Nephron (organoid): ENCODE measurements at regions not wholly inside any gene's neighbourhood (a gene's known extent, or its start where the extent isn't known, plus 50 kb on each side); places are given as distances from the start of the nearest gene placed in this dataset.
A peak's percentile ranks its signal among the peaks of the same experiment; 100 is the strongest.

Experiments used
- H3K27ac Mint-ChIP-seq, 3 experiments: 2 replicates each; pipeline ENCODE4 v1.8.0; 2020; ENCODE audit warnings: mixed read lengths in 3 of 3, mild to moderate bottlenecking in 2 of 3, moderate library complexity in 1 of 3
- H3K27me3 Mint-ChIP-seq: 2 replicates; pipeline ENCODE4 v1.8.0; 2021; ENCODE audit warnings: low read depth, mild to moderate bottlenecking, moderate library complexity, mixed read lengths
- H3K36me3 Mint-ChIP-seq: 2 replicates; pipeline ENCODE4 v1.8.0; 2020; ENCODE audit warnings: low read depth, mixed read lengths
- H3K4me1 Mint-ChIP-seq: 2 replicates; pipeline ENCODE4 v1.8.0; 2020; ENCODE audit warnings: mixed read lengths
- H3K4me3 Mint-ChIP-seq, 3 experiments: 2 replicates each; pipeline ENCODE4 v1.8.0; 2020; ENCODE audit warnings: mild to moderate bottlenecking in 3 of 3, mixed read lengths in 3 of 3, moderate library complexity in 2 of 3
- H3K9me3 Mint-ChIP-seq: 2 replicates; pipeline ENCODE4 v1.8.0; 2020; ENCODE audit warnings: mixed read lengths
- TF ChIP-seq, protein P1 (sequence below), 3 experiments: fragments of 200-600 bp; sonication (generic); IDR thresholded peaks; one replicate each; pipeline ENCODE4 v1.5.0; 2021; ENCODE audit warnings: antibody characterized with exemption in 3 of 3; ENCODE audit not compliant: unreplicated experiment in 3 of 3

DNA sequence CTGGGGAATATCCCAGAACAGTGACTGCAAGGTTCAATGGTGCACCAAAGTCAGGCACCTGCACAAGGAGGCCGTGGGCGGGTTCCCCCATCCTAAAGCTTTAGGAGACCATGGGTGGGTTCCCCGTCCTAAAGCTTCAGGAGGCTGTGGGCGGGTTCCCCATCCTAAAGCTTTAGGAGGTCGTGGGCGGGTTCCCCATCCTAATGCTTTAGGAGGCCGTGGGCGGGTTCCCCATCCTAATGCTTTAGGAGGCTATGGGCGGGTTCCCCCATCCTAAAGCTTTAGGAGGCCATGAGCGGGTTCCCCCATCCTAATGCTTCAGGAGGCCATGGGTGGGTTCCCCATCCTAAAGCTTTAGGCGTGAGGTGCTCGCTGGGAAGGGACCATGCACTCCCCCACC, 313.3 kb downstream of the FOXL1 start:
- Mint-ChIP-seq H3K27ac (no peak overlapping the region), H3K4me3 (no peak overlapping the region), H3K27me3 (peaks cover 63% of the 10 kb centered on the region), H3K36me3 (peaks cover 3% of the 10 kb centered on the region), H3K4me1 (peaks cover 60% of the 10 kb centered on the region), H3K9me3 (no peaks in the 10 kb centered on the region)
- TF ChIP-seq, protein P1, sequence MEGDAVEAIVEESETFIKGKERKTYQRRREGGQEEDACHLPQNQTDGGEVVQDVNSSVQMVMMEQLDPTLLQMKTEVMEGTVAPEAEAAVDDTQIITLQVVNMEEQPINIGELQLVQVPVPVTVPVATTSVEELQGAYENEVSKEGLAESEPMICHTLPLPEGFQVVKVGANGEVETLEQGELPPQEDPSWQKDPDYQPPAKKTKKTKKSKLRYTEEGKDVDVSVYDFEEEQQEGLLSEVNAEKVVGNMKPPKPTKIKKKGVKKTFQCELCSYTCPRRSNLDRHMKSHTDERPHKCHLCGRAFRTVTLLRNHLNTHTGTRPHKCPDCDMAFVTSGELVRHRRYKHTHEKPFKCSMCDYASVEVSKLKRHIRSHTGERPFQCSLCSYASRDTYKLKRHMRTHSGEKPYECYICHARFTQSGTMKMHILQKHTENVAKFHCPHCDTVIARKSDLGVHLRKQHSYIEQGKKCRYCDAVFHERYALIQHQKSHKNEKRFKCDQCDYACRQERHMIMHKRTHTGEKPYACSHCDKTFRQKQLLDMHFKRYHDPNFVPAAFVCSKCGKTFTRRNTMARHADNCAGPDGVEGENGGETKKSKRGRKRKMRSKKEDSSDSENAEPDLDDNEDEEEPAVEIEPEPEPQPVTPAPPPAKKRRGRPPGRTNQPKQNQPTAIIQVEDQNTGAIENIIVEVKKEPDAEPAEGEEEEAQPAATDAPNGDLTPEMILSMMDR (IDR thresholded peaks at IDR 0.05; ENCODE audit: unreplicated experiment in 3 of 3) = no peak

DNA sequence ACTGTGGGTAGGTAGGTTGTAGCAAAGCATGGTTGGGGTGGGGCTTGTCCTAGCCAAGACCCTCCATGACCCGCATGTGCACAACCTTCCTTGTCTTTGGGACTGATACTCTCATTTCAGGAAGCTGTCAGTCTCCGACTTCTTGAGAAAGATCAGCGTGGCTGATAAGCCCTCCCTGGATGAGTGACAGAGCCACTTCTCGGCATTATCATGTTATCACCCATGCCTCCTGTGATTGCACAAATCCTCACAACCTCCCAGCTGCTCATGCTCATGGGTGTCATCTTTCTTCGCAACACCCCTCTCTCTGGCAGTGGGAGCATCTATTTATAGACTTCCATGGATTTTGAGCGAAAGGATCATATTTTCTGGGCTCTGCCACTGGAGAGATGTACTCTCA, 314.2 kb downstream of the FOXL1 start:
- Mint-ChIP-seq H3K9me3 (no peaks in the 10 kb centered on the region), H3K4me3 (peak overlapping the region in 1 of 3 experiments; percentile 39), H3K36me3 (peaks cover 3% of the 10 kb centered on the region), H3K27me3 (peaks cover 66% of the 10 kb centered on the region), H3K4me1 (peaks cover 63% of the 10 kb centered on the region), H3K27ac (peak overlapping the region; percentile 13 to 46 (median 44))
- TF ChIP-seq, protein P1 (IDR thresholded peaks at IDR 0.05; ENCODE audit: unreplicated experiment in 3 of 3) = no peak

DNA sequence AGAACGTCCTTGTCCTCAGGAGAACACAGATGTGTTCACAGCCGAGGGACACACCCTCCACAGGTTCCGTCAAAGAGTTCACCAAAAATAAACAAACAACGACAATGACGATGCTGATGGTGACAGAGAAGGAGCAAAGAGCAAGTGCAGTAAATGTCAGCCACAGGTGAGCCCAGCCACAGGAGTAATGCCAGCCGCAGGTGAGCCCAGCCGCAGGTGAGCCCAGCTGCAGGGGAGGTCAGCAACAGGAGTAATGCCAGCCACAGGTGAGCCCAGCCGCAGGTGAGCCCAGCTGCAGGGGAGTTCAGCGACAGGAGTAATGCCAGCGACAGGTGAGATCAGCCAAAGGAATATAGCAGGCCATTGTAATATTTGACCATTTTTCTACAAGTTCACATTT, 315.2 kb downstream of the FOXL1 start:
- no peak overlapping the region for H3K27ac Mint-ChIP-seq
- H3K4me3 Mint-ChIP-seq = no peak overlapping the region
- H3K27me3 Mint-ChIP-seq = peaks cover 60% of the 10 kb centered on the region
- H3K4me1 Mint-ChIP-seq = peaks cover 63% of the 10 kb centered on the region
- TF ChIP-seq, protein P1 (IDR thresholded peaks at IDR 0.05; ENCODE audit: unreplicated experiment in 3 of 3) = no peak
- peaks cover 3% of the 10 kb centered on the region for H3K36me3 Mint-ChIP-seq
- no peaks in the 10 kb centered on the region for H3K9me3 Mint-ChIP-seq

DNA sequence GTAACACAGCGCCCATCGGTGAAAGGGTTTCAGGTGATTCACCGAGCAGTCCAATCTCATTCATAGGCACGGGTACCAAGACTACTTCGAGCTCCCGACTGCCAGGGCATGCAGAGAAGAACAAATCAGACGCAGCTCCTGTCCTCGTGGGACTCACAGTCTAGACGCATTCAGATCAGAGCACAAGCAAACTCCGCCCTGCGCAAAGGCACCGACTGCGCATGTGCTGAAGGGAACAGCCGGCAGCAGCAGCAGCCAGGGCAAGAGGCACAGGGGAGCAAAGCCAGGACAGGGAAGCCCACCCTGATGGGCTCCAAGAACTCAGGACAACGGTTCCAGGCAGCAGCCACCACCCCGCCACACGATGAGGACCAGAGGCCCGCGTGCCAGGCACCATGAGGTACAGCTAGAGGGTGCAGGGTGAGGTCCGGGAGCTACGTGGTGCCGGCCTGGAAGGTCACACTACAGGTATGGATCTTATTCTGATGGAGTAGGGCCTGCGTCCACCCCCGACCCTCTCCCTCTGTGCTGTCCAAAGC, 315.7 kb downstream of the FOXL1 start:
- Mint-ChIP-seq H3K27ac (no peak overlapping the region), H3K36me3 (peaks cover under 1% of the 10 kb centered on the region), H3K27me3 (peaks cover 56% of the 10 kb centered on the region), H3K9me3 (no peaks in the 10 kb centered on the region), H3K4me1 (peaks cover 67% of the 10 kb centered on the region), H3K4me3 (no peak overlapping the region)
- TF ChIP-seq, protein P1 (IDR thresholded peaks at IDR 0.05; ENCODE audit: unreplicated experiment in 3 of 3) = no peak

DNA sequence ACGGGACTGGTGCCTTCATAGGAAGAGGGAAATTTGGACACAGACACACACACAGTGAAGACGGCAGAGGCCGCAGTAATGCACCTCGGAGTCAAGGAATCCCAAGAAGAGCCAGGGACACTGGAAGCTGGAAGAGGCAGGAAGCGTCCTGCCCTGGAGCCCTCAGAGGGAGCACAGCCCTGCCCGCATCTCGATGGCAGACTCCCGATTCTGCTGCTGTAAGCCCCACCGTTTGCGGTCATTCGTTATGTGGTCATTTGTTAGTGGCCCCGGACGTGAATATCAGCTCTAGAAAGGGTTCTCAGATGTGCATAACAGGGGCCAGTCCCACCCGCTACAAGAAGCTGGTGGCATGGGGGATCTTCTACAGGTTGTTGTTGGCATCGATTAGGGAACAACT, 316.6 kb downstream of the FOXL1 start:
- Mint-ChIP-seq H3K27me3 (peaks cover 56% of the 10 kb centered on the region), H3K9me3 (no peaks in the 10 kb centered on the region), H3K36me3 (peaks cover 2% of the 10 kb centered on the region), H3K27ac (peak overlapping the region in 2 of 3 experiments; percentile 37 to 42), H3K4me3 (no peak overlapping the region), H3K4me1 (peaks cover 67% of the 10 kb centered on the region)
- TF ChIP-seq, protein P1 (IDR thresholded peaks at IDR 0.05; ENCODE audit: unreplicated experiment in 3 of 3) = no peak

DNA sequence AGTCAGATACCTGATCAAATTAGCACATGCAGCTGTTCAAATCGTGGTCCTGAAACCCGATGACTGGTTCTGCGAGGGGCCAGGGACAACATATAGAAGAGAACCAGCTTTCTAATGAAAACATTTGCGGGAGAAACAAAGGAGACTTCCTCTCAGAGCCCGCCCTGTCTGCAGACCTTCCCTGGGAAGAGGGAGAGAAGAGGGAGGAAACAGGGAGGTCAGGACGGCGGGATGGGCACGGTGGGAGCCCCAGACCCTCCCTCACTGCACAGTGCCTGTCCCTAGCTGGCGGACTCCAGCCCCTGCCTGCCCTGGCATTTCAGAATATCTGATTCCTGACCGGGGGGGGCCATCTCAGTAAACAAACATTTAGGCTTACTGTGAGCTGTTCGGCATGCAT, 317.3 kb downstream of the FOXL1 start:
- Mint-ChIP-seq H3K9me3 (no peaks in the 10 kb centered on the region), H3K4me3 (no peak overlapping the region), H3K27me3 (peaks cover 53% of the 10 kb centered on the region), H3K36me3 (peaks cover 3% of the 10 kb centered on the region), H3K4me1 (peaks cover 67% of the 10 kb centered on the region), H3K27ac (peak overlapping the region; percentile 37 to 45 (median 42))
- TF ChIP-seq, protein P1 (IDR thresholded peaks at IDR 0.05; ENCODE audit: unreplicated experiment in 3 of 3) = no peak
